LNCAP (cell line): ENCODE measurements at regions not wholly inside any gene's neighbourhood (a gene's known extent, or its start where the extent isn't known, plus 50 kb on each side); places are given as distances from the start of the nearest gene placed in this dataset.

Experiments
- CTCF ChIP-seq: fragments of 450-650 bp; IDR thresholded peaks from 2 replicates; pipeline ENCODE4 v1.5.1; 2017; ENCODE audit warnings: mild to moderate bottlenecking

- TF ChIP-seq CTCF = no peak
Measured at GRCh38 chr3:96070678-96071077, 743.7 kb upstream of the EPHA6 start.

- TF ChIP-seq CTCF = no peak
Measured at GRCh38 chr3:96071097-96071496, 743.3 kb upstream of the EPHA6 start.

- no peak for TF ChIP-seq CTCF
Measured at GRCh38 chr3:96072226-96072625, 742.2 kb upstream of the EPHA6 start.

GRCh38 chr3:96083610-96084009, 730.8 kb upstream of the EPHA6 start:
- TF ChIP-seq CTCF = no peak

- no peak for TF ChIP-seq CTCF
Measured at GRCh38 chr3:96086018-96086417, 728.4 kb upstream of the EPHA6 start.

GRCh38 chr3:96101006-96101560, 713.3 kb upstream of the EPHA6 start:
- TF ChIP-seq CTCF = no peak

- no peak for TF ChIP-seq CTCF
Measured at GRCh38 chr3:96106701-96107100, 707.7 kb upstream of the EPHA6 start.
